ENCODE measurements at regions not wholly inside any gene's neighbourhood (a gene's known extent, or its start where the extent isn't known, plus 50 kb on each side); places are given as distances from the start of the nearest gene placed in this dataset.

- no peak overlapping the region for H3K4me3 ChIP-seq (ENCODE audit: low read length)
- no peak for DNase-seq
- no peaks in the 10 kb centered on the region for H3K4me1 ChIP-seq (ENCODE audit: low read length)
- H3K79me2 ChIP-seq (ENCODE audit: low read length), result no peaks in the 10 kb centered on the region
- no peak overlapping the region for H3K9ac ChIP-seq (ENCODE audit: low read length)
- no peaks in the 10 kb centered on the region for H3K36me3 ChIP-seq (replicated peaks; ENCODE audit: insufficient read depth, low read length)
- no peaks in the 10 kb centered on the region for H3K9me3 ChIP-seq (replicated peaks; ENCODE audit: insufficient read depth, low read length)
- no peaks in the 10 kb centered on the region for H4K20me1 ChIP-seq (ENCODE audit: insufficient read depth, low read length)
- H2AFZ ChIP-seq (ENCODE audit: low read length), result no peak overlapping the region
- H3K9me2 ChIP-seq (replicated peaks; ENCODE audit: insufficient read depth, low read length), result no peaks in the 10 kb centered on the region
- H3K4me2 ChIP-seq (ENCODE audit: low read depth, low read length), result no peak overlapping the region
- no peaks in the 10 kb centered on the region for H3F3A ChIP-seq (ENCODE audit: insufficient read depth, low read length)
- TF ChIP-seq EZH2 (optimal IDR thresholded peaks at IDR 0.05; ENCODE audit: low read depth, low read length), result no peak
- no peak for TF ChIP-seq CTCF (IDR thresholded peaks at IDR 0.05; ENCODE audit: low read length)
- no peak for TF ChIP-seq EZH2phosphoT487 (IDR thresholded peaks at IDR 0.05; ENCODE audit: low read length)
- no peak overlapping the region for H3K27ac ChIP-seq (ENCODE audit: low read length)
- H3K27me3 ChIP-seq (replicated peaks; ENCODE audit: insufficient read depth, low read length), result no peaks in the 10 kb centered on the region; the same call in 1 of the 2 replicates
These were observed 59.9 kb upstream of the WDR17 start for GRCh38 chr4:176005766-176006165.

GRCh38 chr4:176009254-176009653 is 56.4 kb upstream of the WDR17 start:
- peaks cover 8% of the 10 kb centered on the region for H3K4me1 ChIP-seq (ENCODE audit: low read length)
- H3K4me2 ChIP-seq (ENCODE audit: low read depth, low read length), result no peak overlapping the region
- no peak for TF ChIP-seq EZH2 (optimal IDR thresholded peaks at IDR 0.05; ENCODE audit: low read depth, low read length)
- no peak for TF ChIP-seq EZH2phosphoT487 (IDR thresholded peaks at IDR 0.05; ENCODE audit: low read length)
- no peak for TF ChIP-seq CTCF (IDR thresholded peaks at IDR 0.05; ENCODE audit: low read length)
- no peaks in the 10 kb centered on the region for H3K9me3 ChIP-seq (replicated peaks; ENCODE audit: insufficient read depth, low read length)
- H3K36me3 ChIP-seq (replicated peaks; ENCODE audit: insufficient read depth, low read length), result no peaks in the 10 kb centered on the region
- no peak for DNase-seq
- H2AFZ ChIP-seq (ENCODE audit: low read length), result no peak overlapping the region
- no peaks in the 10 kb centered on the region for H3K27me3 ChIP-seq (replicated peaks; ENCODE audit: insufficient read depth, low read length)
- no peaks in the 10 kb centered on the region for H3K79me2 ChIP-seq (ENCODE audit: low read length)
- H3K4me3 ChIP-seq (ENCODE audit: low read length), result no peak overlapping the region
- H3F3A ChIP-seq (ENCODE audit: insufficient read depth, low read length), result no peaks in the 10 kb centered on the region
- H3K9me2 ChIP-seq (replicated peaks; ENCODE audit: insufficient read depth, low read length), result no peaks in the 10 kb centered on the region
- no peak overlapping the region for H3K27ac ChIP-seq (ENCODE audit: low read length)
- H3K9ac ChIP-seq (ENCODE audit: low read length), result no peak overlapping the region
- H4K20me1 ChIP-seq (ENCODE audit: insufficient read depth, low read length), result no peaks in the 10 kb centered on the region

GRCh38 chr4:176011529-176011928 is 54.1 kb upstream of the WDR17 start:
- TF ChIP-seq CTCF (IDR thresholded peaks at IDR 0.05; ENCODE audit: low read length) (no peak), EZH2phosphoT487 (IDR thresholded peaks at IDR 0.05; ENCODE audit: low read length) (no peak), EZH2 (optimal IDR thresholded peaks at IDR 0.05; ENCODE audit: low read depth, low read length) (no peak)
- no peak overlapping the region for H2AFZ ChIP-seq (ENCODE audit: low read length)
- H3K9me2 ChIP-seq (replicated peaks; ENCODE audit: insufficient read depth, low read length), result no peaks in the 10 kb centered on the region
- H3K4me1 ChIP-seq (ENCODE audit: low read length), result peaks cover 10% of the 10 kb centered on the region
- H3K9me3 ChIP-seq (replicated peaks; ENCODE audit: insufficient read depth, low read length), result no peaks in the 10 kb centered on the region
- no peak overlapping the region for H3K27ac ChIP-seq (ENCODE audit: low read length)
- DNase-seq, result no peak
- H3K36me3 ChIP-seq (replicated peaks; ENCODE audit: insufficient read depth, low read length), result no peaks in the 10 kb centered on the region
- no peaks in the 10 kb centered on the region for H3K79me2 ChIP-seq (ENCODE audit: low read length)
- H4K20me1 ChIP-seq (ENCODE audit: insufficient read depth, low read length), result no peaks in the 10 kb centered on the region
- peak overlapping the region; percentile 1; the same call in 1 of the 2 replicates for H3K4me2 ChIP-seq (ENCODE audit: low read depth, low read length)
- no peak overlapping the region for H3K4me3 ChIP-seq (ENCODE audit: low read length)
- H3K9ac ChIP-seq (ENCODE audit: low read length), result no peak overlapping the region
- no peaks in the 10 kb centered on the region for H3K27me3 ChIP-seq (replicated peaks; ENCODE audit: insufficient read depth, low read length)
- H3F3A ChIP-seq (ENCODE audit: insufficient read depth, low read length), result no peaks in the 10 kb centered on the region

Measured in MM.1S (cell line).